HG02610 (cell line): ENCODE measurements at regions not wholly inside any gene's neighbourhood (a gene's known extent, or its start where the extent isn't known, plus 50 kb on each side); places are given as distances from the start of the nearest gene placed in this dataset.

ENCODE experiments used
- ATAC-seq: cut with Tn5 transposase; IDR thresholded peaks from one replicate; pipeline ENCODE4 v1.9.1; 2021; ENCODE audit warnings: mild to moderate bottlenecking, moderate library complexity; ENCODE audit not compliant: unreplicated experiment

GRCh38 chr14:100955201-100955600, 51.7 kb upstream of the RTL1 start:
- no peak for ATAC-seq

- no peak for ATAC-seq
Observed at GRCh38 chr14:100962494-100962893, 59.0 kb upstream of the RTL1 start.

GRCh38 chr14:100965296-100965695, 61.8 kb upstream of the RTL1 start:
- ATAC-seq: no peak

GRCh38 chr14:100967178-100967577, 63.7 kb upstream of the RTL1 start:
- no peak for ATAC-seq

- ATAC-seq: no peak
Observed at GRCh38 chr14:100967930-100968329, 64.4 kb upstream of the RTL1 start.

DNA sequence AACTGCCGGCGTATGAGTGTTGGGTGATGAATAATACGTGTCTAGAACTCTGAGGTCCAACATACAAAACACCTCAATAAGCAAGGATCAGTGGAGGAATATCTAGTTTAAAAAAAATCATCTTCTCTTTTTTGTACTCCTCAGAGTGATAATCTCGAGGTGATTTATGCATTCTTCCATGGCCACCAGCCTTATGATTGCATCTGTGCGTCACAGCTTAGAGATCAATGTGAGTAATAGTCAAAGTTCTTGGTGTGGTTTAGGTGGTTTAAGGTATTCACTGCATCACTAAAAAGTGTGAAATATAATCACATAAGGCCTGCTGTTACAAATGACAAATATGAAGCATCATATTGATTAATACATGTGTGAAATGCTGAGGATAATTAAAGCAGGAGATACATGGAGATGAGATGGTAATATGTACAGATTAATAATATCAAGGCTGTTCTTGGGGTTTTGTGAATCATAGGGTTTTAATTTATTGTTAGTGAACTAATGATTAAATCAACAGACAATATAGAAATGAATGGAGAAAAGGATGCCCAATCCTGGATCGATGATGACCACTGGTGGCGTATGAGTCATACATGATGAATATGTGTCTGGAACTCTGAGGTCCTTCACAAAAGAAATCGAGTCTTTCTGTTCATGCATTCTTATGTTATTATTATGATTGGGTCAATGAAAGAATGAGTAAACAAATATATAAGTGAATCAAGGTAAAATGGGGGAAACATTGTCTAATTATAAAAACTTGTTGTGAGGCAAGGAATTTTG, 68.8 kb upstream of the RTL1 start:
- ATAC-seq: no peak

- ATAC-seq: no peak
Observed at GRCh38 chr14:100975671-100976070, 72.1 kb upstream of the RTL1 start.

DNA sequence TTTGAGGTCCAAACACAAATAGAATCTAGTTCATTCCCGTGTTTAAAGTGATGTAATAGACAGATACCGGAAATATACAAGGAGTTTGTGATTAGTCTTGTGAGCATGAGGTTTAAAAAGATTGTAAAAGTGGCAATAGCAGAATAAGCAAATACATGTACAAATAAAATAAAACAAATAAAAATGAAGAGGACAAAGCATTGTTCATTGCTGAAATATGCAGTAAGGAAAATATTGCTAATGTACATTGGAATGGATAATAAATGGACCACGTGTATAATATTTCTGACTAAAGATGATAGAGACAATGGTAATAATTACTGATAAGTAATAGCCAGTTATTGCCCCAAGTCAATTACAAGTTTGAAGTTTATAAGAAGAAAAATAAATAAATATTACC, 75.6 kb upstream of the RTL1 start:
- no peak for ATAC-seq

- ATAC-seq: no peak
Observed at GRCh38 chr14:100979780-100980179, 76.3 kb upstream of the RTL1 start.

DNA sequence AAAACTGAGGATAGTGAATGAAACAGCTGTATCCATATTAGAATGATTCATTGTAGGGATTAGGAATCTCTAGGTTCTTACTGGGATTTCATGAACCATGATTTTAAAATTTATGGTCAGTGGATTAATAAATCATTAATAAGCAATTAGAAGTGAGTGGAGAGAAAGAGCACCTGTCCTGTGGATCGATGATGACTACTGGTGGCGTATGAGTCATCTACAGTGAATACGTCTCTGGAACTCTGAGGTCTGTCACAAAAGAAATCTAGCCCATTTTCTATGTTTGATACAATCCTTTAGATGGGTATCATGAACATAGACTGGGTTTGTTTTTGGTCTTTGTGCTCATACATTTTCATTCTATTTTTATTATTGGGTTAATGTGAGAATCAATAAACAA, 77.3 kb upstream of the RTL1 start:
- ATAC-seq: no peak

- no peak for ATAC-seq
Observed at GRCh38 chr14:100981809-100982208, 78.3 kb upstream of the RTL1 start.

- no peak for ATAC-seq
Observed at GRCh38 chr14:100982353-100982752, 78.8 kb upstream of the RTL1 start.

GRCh38 chr14:100982762-100983161, 79.2 kb upstream of the RTL1 start:
- no peak for ATAC-seq

GRCh38 chr14:100983710-100984109, 80.2 kb upstream of the RTL1 start:
- no peak for ATAC-seq

DNA sequence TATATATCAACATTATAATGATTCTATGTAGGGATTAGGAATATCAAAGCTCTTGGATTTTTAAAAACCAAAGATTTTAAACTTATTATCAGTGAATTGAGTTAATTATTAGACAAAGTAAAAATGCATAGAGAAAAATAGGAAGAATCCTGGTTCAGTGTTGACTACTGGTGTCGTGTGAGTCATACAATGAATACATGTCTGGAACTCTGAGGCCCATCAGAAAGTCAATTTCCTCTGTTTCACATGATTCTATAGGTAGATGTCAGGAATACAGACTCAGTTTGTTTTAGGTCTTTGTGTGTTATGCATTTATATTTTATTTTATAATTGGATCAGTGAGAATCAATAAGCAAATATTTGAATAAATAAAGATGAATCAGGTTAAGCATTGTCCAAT, 84.5 kb upstream of the RTL1 start:
- ATAC-seq: no peak

GRCh38 chr14:100988411-100988900, 84.9 kb upstream of the RTL1 start:
- ATAC-seq: peak; percentile 49

DNA sequence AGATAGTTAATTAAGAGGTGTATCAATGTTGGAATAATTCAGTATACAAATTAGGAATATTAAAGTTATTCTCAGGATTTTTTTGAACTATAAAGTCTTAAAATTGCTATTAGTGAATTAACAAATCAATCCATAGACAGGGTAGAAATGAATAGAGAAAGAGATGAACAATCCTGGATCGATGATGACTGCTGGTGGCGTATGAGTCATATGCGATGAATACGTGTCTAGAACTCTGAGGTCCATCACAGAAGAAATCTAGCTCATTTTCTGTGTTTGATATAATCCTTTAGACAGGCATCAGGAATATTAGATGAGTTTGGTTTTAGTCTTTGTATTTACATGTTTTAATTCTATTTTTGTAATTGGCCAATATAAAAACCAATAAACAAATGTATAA, 85.4 kb upstream of the RTL1 start:
- no peak for ATAC-seq

GRCh38 chr14:100989924-100990323, 86.4 kb upstream of the RTL1 start:
- no peak for ATAC-seq

GRCh38 chr14:100994082-100994481, 90.6 kb upstream of the RTL1 start:
- ATAC-seq: no peak

GRCh38 chr14:100994756-100995330, 91.3 kb upstream of the RTL1 start:
- no peak for ATAC-seq

DNA sequence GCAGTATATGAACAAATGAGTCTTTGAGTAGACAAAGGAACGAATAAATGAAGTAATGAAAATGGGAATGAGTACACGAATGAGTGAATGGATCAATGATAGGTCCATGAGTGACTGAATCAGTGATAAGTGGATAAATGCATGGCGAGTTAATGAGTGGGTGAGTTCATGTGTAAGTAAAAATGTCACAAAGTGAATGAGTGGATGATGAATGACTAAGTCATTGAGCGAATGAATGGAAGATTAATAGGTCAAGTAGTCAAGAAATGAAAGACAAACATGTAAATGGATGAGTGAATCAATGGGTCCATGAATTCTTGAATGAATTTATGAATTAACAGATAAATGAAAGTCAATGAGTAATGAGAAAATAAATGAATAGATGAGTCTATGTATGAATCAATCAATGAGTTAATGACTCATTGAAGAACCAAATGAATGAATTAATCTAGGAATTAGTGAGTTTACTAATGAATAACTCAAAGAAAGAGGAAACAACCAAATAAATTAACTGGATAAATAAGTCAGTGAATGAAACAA, 97.3 kb upstream of the RTL1 start:
- ATAC-seq: no peak

DNA sequence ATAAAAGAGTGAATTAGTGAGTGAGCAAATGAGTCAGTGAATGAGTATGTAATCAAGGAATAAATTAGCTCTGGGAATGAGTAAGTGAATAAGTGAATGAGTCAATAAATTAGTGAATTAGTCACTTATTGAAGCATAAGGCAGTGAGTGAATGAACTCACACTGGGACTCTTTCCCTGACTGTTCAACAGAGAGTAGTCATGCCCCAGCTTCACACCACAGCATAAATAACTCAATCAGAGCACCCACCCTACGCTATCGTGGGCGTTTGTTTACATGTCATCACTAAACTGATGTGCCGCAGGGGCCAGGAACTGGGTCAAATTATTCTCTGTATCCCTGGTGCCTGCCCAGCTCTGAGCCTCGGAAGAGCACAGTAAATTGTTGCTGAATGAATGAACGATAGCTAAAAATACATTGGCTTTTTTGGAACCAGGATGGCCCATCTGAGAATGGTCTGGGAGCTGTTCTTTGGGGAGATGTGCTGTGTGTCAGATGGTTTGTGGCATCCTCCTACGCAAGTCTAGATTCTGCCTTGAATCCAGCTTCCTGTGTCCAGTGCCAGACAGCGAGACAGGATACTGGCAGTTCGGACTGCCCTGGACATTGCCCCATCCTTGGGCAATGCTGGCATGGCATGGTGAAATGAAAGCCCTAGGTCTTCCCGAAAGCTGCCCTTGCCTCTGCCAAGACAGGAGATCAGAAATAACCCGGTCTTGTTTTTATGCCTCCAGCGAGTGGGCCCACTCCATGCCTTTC, 98.0 kb upstream of the RTL1 start:
- ATAC-seq: no peak
